Parathyroid adenoma (tissue), 2 donors: ENCODE measurements at regions not wholly inside any gene's neighbourhood (a gene's known extent, or its start where the extent isn't known, plus 50 kb on each side); places are given as distances from the start of the nearest gene placed in this dataset.

Experiments used
- H2AFZ ChIP-seq: fragments of 300-600 bp; sonication (generic); one replicate; pipeline ENCODE4 v1.7.0; 2017; ENCODE audit warnings: antibody characterized with exemption, mild to moderate bottlenecking
- H3K27ac ChIP-seq: fragments of 300-600 bp; sonication (generic); one replicate; pipeline ENCODE4 v1.7.0; 2017
- H3K27me3 ChIP-seq: fragments of 300-600 bp; sonication (generic); one replicate; pipeline ENCODE4 v1.7.0; 2017; ENCODE audit warnings: low read length; ENCODE audit not compliant: control insufficient read depth, insufficient read depth
- H3K36me3 ChIP-seq: fragments of 300-600 bp; sonication (generic); one replicate; pipeline ENCODE4 v1.7.0; 2017; ENCODE audit warnings: low read length; ENCODE audit not compliant: control insufficient read depth, insufficient read depth
- H3K4me1 ChIP-seq: fragments of 300-600 bp; sonication (generic); one replicate; pipeline ENCODE4 v1.7.0; 2017; ENCODE audit warnings: control low read depth
- H3K4me2 ChIP-seq: fragments of 300-600 bp; sonication (generic); one replicate; pipeline ENCODE4 v1.7.0; 2017; ENCODE audit warnings: low read length
- H3K4me3 ChIP-seq: fragments of 300-600 bp; sonication (generic); one replicate; pipeline ENCODE4 v1.7.0; 2017; ENCODE audit warnings: low read depth, low read length
- H3K79me2 ChIP-seq: fragments of 300-600 bp; sonication (generic); one replicate; pipeline ENCODE4 v1.7.0; 2017; ENCODE audit warnings: control low read depth
- H3K9ac ChIP-seq: fragments of 300-600 bp; sonication (generic); one replicate; pipeline ENCODE4 v1.7.0; 2017; ENCODE audit warnings: mild to moderate bottlenecking
- H3K9me3 ChIP-seq: fragments of 300-600 bp; sonication (generic); one replicate; pipeline ENCODE4 v1.7.0; 2017; ENCODE audit warnings: low read length; ENCODE audit not compliant: control insufficient read depth
- CTCF ChIP-seq: fragments of 300-600 bp; sonication (generic); IDR thresholded peaks from one replicate; pipeline ENCODE4 v1.7.0; 2017; ENCODE audit warnings: antibody characterized with exemption, mild to moderate bottlenecking
- donor health status: primary hyperparathyroidism.

- Histone ChIP-seq H3K79me2 (no peaks in the 10 kb centered on the region), H3K9ac (no peak overlapping the region), H3K27me3 (no peaks in the 10 kb centered on the region), H3K9me3 (no peaks in the 10 kb centered on the region), H3K36me3 (no peaks in the 10 kb centered on the region), H3K4me1 (no peaks in the 10 kb centered on the region), H3K4me3 (no peak overlapping the region), H2AFZ (no peak overlapping the region), H3K4me2 (no peak overlapping the region), H3K27ac (no peak overlapping the region)
- no peak for TF ChIP-seq CTCF
Measured at GRCh38 chr10:118118716-118119115, 72.0 kb upstream of the RAB11FIP2 start.

- H3K27ac ChIP-seq: no peak overlapping the region
Measured at GRCh38 chr10:118116715-118117449, 70.1 kb upstream of the RAB11FIP2 start.

GRCh38 chr10:118116362-118116714 lies 69.6 kb upstream of the RAB11FIP2 start:
- H3K9ac ChIP-seq: no peak overlapping the region
- no peaks in the 10 kb centered on the region for H3K36me3 ChIP-seq
- H2AFZ ChIP-seq: no peak overlapping the region
- no peak for TF ChIP-seq CTCF
- H3K4me3 ChIP-seq: no peak overlapping the region
- no peaks in the 10 kb centered on the region for H3K4me1 ChIP-seq
- no peak overlapping the region for H3K27ac ChIP-seq
- no peak overlapping the region for H3K4me2 ChIP-seq
- no peaks in the 10 kb centered on the region for H3K79me2 ChIP-seq
- no peaks in the 10 kb centered on the region for H3K27me3 ChIP-seq
- H3K9me3 ChIP-seq: no peaks in the 10 kb centered on the region

More at GRCh38 chr10:118116715-118117449, 70.1 kb upstream of the RAB11FIP2 start:
- Histone ChIP-seq H3K36me3 (no peaks in the 10 kb centered on the region), H3K4me1 (no peaks in the 10 kb centered on the region), H3K9me3 (no peaks in the 10 kb centered on the region), H2AFZ (no peak overlapping the region), H3K27me3 (no peaks in the 10 kb centered on the region), H3K4me2 (no peak overlapping the region), H3K79me2 (no peaks in the 10 kb centered on the region), H3K4me3 (no peak overlapping the region), H3K9ac (no peak overlapping the region)
- TF ChIP-seq CTCF: no peak

- Histone ChIP-seq H3K27me3 (no peaks in the 10 kb centered on the region), H3K36me3 (no peaks in the 10 kb centered on the region), H3K27ac (no peak overlapping the region), H3K9me3 (no peaks in the 10 kb centered on the region), H3K4me2 (no peak overlapping the region), H3K9ac (no peak overlapping the region), H3K4me3 (no peak overlapping the region), H3K79me2 (no peaks in the 10 kb centered on the region), H2AFZ (no peak overlapping the region), H3K4me1 (no peaks in the 10 kb centered on the region)
- TF ChIP-seq CTCF: no peak
Measured at GRCh38 chr10:118115701-118116100, 69.0 kb upstream of the RAB11FIP2 start.

- no peak overlapping the region for H3K9ac ChIP-seq
- H2AFZ ChIP-seq: no peak overlapping the region
- H3K4me3 ChIP-seq: no peak overlapping the region
- no peaks in the 10 kb centered on the region for H3K79me2 ChIP-seq
- no peaks in the 10 kb centered on the region for H3K36me3 ChIP-seq
- H3K9me3 ChIP-seq: no peaks in the 10 kb centered on the region
- no peaks in the 10 kb centered on the region for H3K4me1 ChIP-seq
- no peaks in the 10 kb centered on the region for H3K27me3 ChIP-seq
- H3K4me2 ChIP-seq: no peak overlapping the region
- TF ChIP-seq CTCF: no peak
- H3K27ac ChIP-seq: no peak overlapping the region
Measured at GRCh38 chr10:118114992-118115391, 68.3 kb upstream of the RAB11FIP2 start.
